Muscle layer of colon (tissue), 2 donors: ENCODE measurements at regions not wholly inside any gene's neighbourhood (a gene's known extent, or its start where the extent isn't known, plus 50 kb on each side); places are given as distances from the start of the nearest gene placed in this dataset.
"Not testable (repeated sequence)": the region's sequence is repeated elsewhere in the genome, so short reads cannot be mapped to it uniquely, and the experiment has no call there.

Experiments used
- H3K27ac ChIP-seq: one replicate; pipeline ENCODE4 v1.7.0; 2013; ENCODE audit warnings: low read depth, mild to moderate bottlenecking, low read length, moderate library complexity
- H3K27me3 ChIP-seq, 2 donors: one replicate each; pipeline ENCODE4 v1.7.0; 2013; ENCODE audit warnings: low read length in 2 of 2, mild to moderate bottlenecking in 2 of 2; ENCODE audit not compliant: insufficient read depth in 2 of 2, control insufficient read depth in 1 of 2
- H3K36me3 ChIP-seq: one replicate; pipeline ENCODE4 v1.7.0; 2013; ENCODE audit warnings: mild to moderate bottlenecking, low read length; ENCODE audit not compliant: insufficient read depth
- H3K4me1 ChIP-seq: one replicate; pipeline ENCODE4 v1.7.0; 2013; ENCODE audit warnings: mild to moderate bottlenecking, low read length; ENCODE audit not compliant: insufficient read depth
- H3K4me3 ChIP-seq, 2 donors: one replicate each; pipeline ENCODE4 v1.7.0; 2013; ENCODE audit warnings: low read length in 2 of 2, low read depth in 1 of 2, mild to moderate bottlenecking in 1 of 2, moderate library complexity in 1 of 2
- H3K9ac ChIP-seq: one replicate; pipeline ENCODE4 v1.7.0; 2013; ENCODE audit warnings: low read length
- H3K9me3 ChIP-seq: one replicate; pipeline ENCODE4 v1.7.0; 2013; ENCODE audit warnings: mild to moderate bottlenecking, low read length
- donor health status: abdominal sarcoma.
- donor health status: Adenocarcinoma of cecum.

DNA sequence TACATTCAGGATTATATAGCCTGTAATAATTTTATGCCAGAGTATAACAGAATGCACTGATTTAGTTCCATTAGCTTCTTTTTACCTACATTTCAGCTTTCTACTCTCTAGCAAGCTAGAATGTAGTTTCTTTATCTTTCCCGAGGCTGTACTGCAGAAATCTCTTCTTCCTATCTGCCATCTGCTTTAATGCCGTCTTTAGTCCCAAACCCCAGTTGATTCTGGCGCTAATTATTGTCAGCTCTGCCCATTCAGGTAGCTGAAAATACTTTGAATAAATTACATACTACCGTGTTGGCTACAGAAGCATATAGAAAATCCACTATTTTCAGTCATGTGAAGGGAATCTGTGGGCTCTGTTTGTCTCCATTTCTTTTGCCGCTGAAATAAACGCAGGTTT lies 706.7 kb downstream of the NTRK3 start:
- H3K4me3 ChIP-seq = no peak overlapping the region
- H3K36me3 ChIP-seq = no peaks in the 10 kb centered on the region
- H3K27me3 ChIP-seq = no peaks in the 10 kb centered on the region
- no peak overlapping the region for H3K9ac ChIP-seq
- H3K9me3 ChIP-seq = peaks cover 3% of the 10 kb centered on the region
- no peak overlapping the region for H3K27ac ChIP-seq
- H3K4me1 ChIP-seq = no peaks in the 10 kb centered on the region

DNA sequence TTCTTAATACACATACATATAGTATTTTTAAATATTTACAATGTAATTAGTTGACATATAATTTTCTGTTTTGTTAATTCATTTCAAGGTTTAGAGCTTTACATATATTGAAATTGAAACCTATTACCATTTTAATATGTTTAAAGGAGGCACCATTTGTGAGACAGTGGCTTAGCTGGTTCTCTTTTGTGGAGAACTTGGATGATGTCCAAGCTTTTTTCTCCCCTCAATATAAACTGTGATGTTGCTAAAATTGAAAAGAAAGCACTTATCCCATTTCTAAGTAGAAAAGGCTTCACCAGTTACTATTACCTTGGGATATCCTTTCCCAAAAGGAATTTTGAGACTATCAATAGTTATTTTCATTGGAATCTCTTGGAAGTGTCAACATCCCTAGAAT lies 707.2 kb downstream of the NTRK3 start:
- H3K9me3 ChIP-seq = peaks cover 1% of the 10 kb centered on the region
- no peak overlapping the region for H3K4me3 ChIP-seq
- no peaks in the 10 kb centered on the region for H3K4me1 ChIP-seq
- no peaks in the 10 kb centered on the region for H3K27me3 ChIP-seq
- no peak overlapping the region for H3K27ac ChIP-seq
- no peak overlapping the region for H3K9ac ChIP-seq
- H3K36me3 ChIP-seq = no peaks in the 10 kb centered on the region

DNA sequence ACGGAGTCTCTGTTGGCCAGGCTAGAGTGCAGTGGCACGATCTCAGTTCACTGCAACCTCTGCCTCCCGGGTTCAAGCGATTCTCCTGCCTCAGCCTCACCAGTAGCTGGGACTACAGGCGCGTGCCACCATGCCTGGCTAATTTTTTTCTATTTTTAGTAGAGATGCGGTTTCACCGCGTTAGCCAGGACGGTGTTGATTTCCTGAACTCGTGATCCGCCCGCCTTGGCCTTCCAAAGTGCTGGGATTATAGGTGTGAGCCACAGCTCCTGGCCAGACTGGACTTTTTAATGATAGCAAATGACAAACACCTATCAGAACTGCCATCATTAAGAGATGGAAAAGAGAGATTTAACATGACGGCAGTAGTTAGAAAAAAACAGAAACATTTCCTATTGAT lies 707.9 kb downstream of the NTRK3 start:
- not testable (repeated sequence) for H3K4me1 ChIP-seq, H3K9ac ChIP-seq, H3K27me3 ChIP-seq, H3K9me3 ChIP-seq, H3K4me3 ChIP-seq, H3K36me3 ChIP-seq, H3K27ac ChIP-seq

DNA sequence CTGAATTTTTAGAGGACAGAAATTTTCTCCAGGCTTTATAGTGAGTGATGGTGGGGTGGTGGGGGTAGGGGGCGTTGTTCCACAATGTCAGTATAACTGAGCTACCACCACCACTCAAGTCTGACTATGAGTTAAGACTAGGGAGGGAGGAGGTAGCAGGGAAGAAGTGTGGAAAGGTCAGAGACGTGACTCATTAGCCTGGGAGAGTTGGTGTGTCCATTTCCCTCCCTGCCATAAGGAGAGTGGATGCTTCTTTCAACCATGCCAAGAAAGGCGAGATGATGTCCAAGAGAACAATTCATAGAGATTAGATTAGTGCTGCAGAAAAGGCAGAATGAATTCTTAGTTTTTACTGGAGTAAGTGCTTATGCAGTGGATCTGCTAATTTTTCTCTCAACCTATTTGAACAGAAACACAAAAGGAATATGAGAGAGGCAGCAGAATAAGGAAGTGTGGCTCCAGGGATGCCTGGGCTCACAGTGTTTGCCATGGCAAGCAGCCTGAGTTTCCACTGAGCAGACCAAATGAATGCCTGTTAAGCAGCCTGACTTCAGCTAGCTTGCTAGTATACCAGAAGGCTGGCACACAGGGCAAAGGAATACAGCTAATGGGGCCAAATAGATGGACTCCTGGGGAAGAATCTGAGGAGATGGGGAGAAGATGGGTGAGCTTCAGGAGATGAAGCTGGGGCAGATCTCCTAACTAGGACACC lies 708.9 kb downstream of the NTRK3 start:
- H3K4me3 ChIP-seq = no peak overlapping the region
- H3K27ac ChIP-seq = no peak overlapping the region
- H3K36me3 ChIP-seq = no peaks in the 10 kb centered on the region
- no peaks in the 10 kb centered on the region for H3K9me3 ChIP-seq
- no peaks in the 10 kb centered on the region for H3K4me1 ChIP-seq
- no peaks in the 10 kb centered on the region for H3K27me3 ChIP-seq
- no peak overlapping the region for H3K9ac ChIP-seq

DNA sequence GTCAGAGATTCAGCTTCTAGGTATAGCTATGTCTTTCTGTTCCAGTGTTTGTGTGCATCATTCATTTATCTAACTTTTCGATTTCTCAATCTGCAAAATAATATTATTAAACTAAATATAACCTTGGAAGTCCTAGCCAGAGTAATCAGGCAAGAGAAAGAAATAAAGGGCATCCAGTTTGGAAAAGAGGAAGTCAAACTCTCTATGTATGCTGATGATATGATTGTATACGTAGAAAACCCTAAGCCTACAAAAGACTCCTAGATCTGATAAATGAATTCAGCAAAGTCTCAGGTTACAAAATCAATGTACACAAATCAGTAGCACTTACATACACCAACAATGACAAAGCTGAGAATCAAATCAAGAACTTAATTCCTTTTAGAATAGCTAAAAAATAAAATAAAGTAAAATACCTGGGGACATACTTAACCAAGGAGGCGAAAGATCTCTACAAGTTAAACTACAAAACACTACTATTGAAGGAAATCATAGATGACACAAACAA lies 718.2 kb downstream of the NTRK3 start:
- Histone ChIP-seq H3K9ac (no peak overlapping the region), H3K27me3 (no peaks in the 10 kb centered on the region), H3K36me3 (no peaks in the 10 kb centered on the region), H3K4me1 (no peaks in the 10 kb centered on the region), H3K4me3 (no peak overlapping the region), H3K9me3 (no peaks in the 10 kb centered on the region), H3K27ac (no peak overlapping the region)

DNA sequence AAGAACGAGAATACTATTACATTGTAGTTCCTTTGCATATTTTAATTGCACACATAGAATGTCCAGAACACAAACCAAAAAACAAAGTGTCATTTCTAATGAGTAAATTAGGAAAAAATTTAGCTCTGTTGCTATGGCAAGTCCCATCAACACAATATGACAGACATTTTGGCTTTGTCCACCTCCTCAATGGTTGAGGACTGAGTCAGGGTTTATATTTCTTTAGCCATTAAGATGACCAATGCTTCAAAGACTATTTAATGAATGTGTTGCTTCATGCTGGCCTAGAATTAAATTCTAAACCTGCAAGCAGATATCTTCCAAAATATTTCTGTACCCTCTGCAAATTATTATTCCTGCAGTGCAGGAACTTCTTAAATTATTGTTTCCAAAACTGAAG lies 719.2 kb downstream of the NTRK3 start:
- H3K27ac ChIP-seq = no peak overlapping the region
- no peaks in the 10 kb centered on the region for H3K9me3 ChIP-seq
- no peak overlapping the region for H3K4me3 ChIP-seq
- no peaks in the 10 kb centered on the region for H3K27me3 ChIP-seq
- H3K36me3 ChIP-seq = no peaks in the 10 kb centered on the region
- H3K4me1 ChIP-seq = no peaks in the 10 kb centered on the region
- no peak overlapping the region for H3K9ac ChIP-seq

DNA sequence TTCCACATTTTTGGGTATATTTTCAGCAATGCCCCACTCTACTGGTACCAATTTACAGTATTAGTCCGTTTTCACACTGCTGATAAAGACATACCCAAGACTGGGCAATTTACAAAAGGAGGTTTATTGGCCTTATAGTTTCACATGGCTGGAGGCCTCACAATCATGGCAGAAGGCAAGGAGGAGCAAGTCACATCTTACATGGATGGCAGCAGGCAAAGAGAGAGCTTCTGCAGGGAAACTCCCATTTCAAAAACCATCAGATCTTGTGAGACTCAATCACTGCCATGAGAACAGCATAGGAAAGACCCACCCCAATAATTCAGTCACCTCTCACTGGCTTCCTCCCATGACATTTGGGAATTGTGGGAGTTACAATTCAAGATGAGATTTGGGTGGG lies 722.9 kb downstream of the NTRK3 start:
- not testable (repeated sequence) for H3K9me3 ChIP-seq, H3K4me1 ChIP-seq, H3K9ac ChIP-seq, H3K27ac ChIP-seq, H3K36me3 ChIP-seq, H3K27me3 ChIP-seq, H3K4me3 ChIP-seq

DNA sequence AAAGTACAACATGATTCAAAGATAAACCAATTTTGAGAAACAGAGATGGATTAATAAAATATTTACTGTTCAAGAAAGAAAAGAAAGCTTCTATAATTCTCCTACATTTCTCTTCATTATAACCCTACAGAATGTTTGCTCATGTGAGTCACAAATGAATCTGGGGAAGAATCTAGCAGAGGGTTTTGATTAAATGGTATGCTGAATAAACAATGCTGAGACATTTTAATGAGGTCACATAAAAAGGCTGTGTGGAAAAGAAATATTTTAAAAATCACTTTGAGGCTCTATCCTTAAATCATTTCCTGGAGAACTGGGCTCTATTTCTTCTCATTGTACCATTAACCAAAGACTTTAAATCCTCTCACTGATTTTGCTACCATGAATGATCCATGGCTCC lies 727.7 kb downstream of the NTRK3 start:
- no peaks in the 10 kb centered on the region for H3K9me3 ChIP-seq
- no peak overlapping the region for H3K9ac ChIP-seq
- H3K27ac ChIP-seq = no peak overlapping the region
- no peaks in the 10 kb centered on the region for H3K27me3 ChIP-seq
- H3K4me1 ChIP-seq = no peaks in the 10 kb centered on the region
- no peak overlapping the region for H3K4me3 ChIP-seq
- no peaks in the 10 kb centered on the region for H3K36me3 ChIP-seq

DNA sequence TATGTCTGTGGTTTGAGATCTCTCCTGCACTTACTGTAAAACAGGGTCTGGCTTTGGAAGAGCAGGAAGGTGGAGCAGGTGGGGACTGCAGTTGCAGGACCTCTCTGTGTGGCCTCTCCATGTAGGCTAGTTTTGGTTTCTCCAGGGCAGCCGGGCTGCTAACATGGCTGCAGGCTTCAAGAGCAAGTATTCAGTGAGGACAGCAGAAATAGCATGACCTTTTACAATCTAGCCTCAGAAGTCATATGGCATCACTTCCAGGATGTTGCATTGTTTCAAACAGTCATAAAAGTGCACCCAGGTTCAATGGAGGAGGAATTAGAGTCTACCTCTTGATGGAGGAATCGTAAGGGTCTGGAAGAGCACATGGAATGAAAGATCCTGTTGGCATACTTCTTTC lies 728.7 kb downstream of the NTRK3 start:
- no peak overlapping the region for H3K27ac ChIP-seq
- no peak overlapping the region for H3K4me3 ChIP-seq
- no peak overlapping the region for H3K9ac ChIP-seq
- H3K27me3 ChIP-seq = no peaks in the 10 kb centered on the region
- H3K36me3 ChIP-seq = no peaks in the 10 kb centered on the region
- H3K4me1 ChIP-seq = no peaks in the 10 kb centered on the region
- H3K9me3 ChIP-seq = no peaks in the 10 kb centered on the region

DNA sequence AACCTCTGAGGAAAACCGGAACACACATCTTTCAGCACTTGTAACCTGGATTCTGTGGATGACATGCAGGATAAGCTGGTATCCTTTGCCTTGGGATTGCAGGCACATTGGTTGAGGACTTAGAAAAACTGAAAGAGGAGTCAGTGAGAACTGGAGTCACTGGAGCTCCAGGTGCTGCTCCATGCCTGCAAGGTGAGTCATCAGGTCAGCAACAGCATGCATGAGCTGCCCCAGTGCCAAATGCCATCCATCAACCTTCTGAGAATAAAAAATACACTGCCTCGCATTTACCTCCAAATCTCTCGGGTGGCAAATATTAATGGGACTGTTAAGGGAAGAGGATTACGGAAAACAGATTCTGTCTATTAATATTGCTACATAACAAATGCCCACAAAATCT lies 729.1 kb downstream of the NTRK3 start:
- H3K36me3 ChIP-seq = no peaks in the 10 kb centered on the region
- no peaks in the 10 kb centered on the region for H3K4me1 ChIP-seq
- H3K4me3 ChIP-seq = no peak overlapping the region
- no peak overlapping the region for H3K27ac ChIP-seq
- H3K9me3 ChIP-seq = no peaks in the 10 kb centered on the region
- no peaks in the 10 kb centered on the region for H3K27me3 ChIP-seq
- no peak overlapping the region for H3K9ac ChIP-seq

DNA sequence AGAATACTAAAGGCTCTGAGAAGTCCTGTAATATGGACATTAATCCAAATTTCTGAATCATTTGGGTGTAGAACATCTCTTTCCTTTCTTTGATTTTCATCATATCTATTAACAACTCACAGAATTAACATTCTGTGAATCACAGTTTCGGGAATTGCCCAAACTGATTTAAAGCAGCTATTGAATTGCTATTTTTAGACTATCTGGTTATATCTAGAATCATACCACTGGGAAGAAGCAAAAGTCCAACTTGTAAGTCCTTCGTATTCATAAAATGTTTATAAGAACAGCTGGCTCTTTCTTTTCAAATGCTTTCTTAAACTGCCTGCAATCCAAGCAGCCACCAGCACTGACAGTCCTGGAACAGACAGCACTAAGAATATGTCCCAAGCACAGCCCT lies 733.0 kb downstream of the NTRK3 start:
- no peaks in the 10 kb centered on the region for H3K36me3 ChIP-seq
- H3K9me3 ChIP-seq = no peaks in the 10 kb centered on the region
- H3K4me3 ChIP-seq = no peak overlapping the region
- no peaks in the 10 kb centered on the region for H3K4me1 ChIP-seq
- H3K27me3 ChIP-seq = no peaks in the 10 kb centered on the region
- H3K9ac ChIP-seq = no peak overlapping the region
- no peak overlapping the region for H3K27ac ChIP-seq

DNA sequence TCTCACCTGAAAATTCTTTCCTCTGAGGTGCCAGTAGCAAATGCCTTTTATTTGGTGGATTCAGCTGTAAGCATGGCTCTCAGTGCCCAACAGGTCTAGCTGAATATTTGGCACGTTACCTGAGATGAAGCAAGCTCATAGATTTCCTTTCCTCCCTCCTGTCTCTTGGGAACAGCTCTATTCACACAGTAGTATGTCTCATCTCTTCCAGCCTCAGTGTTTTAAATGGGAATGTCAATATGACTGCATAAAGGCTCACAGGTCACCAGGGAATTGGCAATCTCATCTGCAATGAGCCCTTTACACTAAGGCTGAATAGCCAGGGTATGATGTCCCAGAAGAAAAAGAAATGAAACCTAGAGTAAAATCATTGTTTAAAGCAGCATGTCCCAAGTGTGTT lies 733.5 kb downstream of the NTRK3 start:
- Histone ChIP-seq H3K27me3 (no peaks in the 10 kb centered on the region), H3K27ac (no peak overlapping the region), H3K4me3 (no peak overlapping the region), H3K9ac (no peak overlapping the region), H3K36me3 (no peaks in the 10 kb centered on the region), H3K4me1 (no peaks in the 10 kb centered on the region), H3K9me3 (no peaks in the 10 kb centered on the region)
